SK-N-MC (cell line): ENCODE measurements at regions not wholly inside any gene's neighbourhood (a gene's known extent, or its start where the extent isn't known, plus 50 kb on each side); places are given as distances from the start of the nearest gene placed in this dataset.

Source experiments
- EZH2 ChIP-seq: fragments of 200-600 bp; sonication (generic); IDR thresholded peaks from one replicate; pipeline ENCODE4 v1.6.1; 2017; ENCODE audit warnings: antibody characterized with exemption
- FOXP2 ChIP-seq: optimal IDR thresholded peaks from 2 replicates; pipeline ENCODE3; 2011; ENCODE audit warnings: mild to moderate bottlenecking, moderate library complexity; ENCODE audit not compliant: insufficient read depth; ENCODE audit errors: extremely low read length, control extremely low read depth
- POLR2AphosphoS5 ChIP-seq: IDR thresholded peaks from 2 replicates; pipeline ENCODE4 v1.6.1; 2012; ENCODE audit warnings: mild to moderate bottlenecking, low read depth, low read length, borderline replicate concordance

- TF ChIP-seq EZH2 (no peak), POLR2AphosphoS5 (no peak), FOXP2 (no peak)
These were observed 564.0 kb downstream of the TRHDE start for GRCh38 chr12:72836194-72836593.
